Medulla oblongata (tissue), 1 donor: ENCODE measurements at regions not wholly inside any gene's neighbourhood (a gene's known extent, or its start where the extent isn't known, plus 50 kb on each side); places are given as distances from the start of the nearest gene placed in this dataset.

ENCODE experiments used
- DNase-seq: peaks from one replicate; pipeline ENCODE4 v3.0.0-alpha.2; 2015; ENCODE audit errors: extremely low spot score

GRCh38 chr7:81648716-81649115 lies 121.1 kb downstream of the HGF start:
- no peak for DNase-seq

GRCh38 chr7:81645435-81645834 lies 124.4 kb downstream of the HGF start:
- no peak for DNase-seq

- DNase-seq = no peak
Measured at GRCh38 chr7:81641873-81642272, 128.0 kb downstream of the HGF start.

- no peak for DNase-seq
Measured at GRCh38 chr7:81638198-81638597, 131.6 kb downstream of the HGF start.

- no peak for DNase-seq
Measured at GRCh38 chr7:81637534-81637933, 132.3 kb downstream of the HGF start.

- DNase-seq = no peak
Measured at GRCh38 chr7:81632418-81632817, 137.4 kb downstream of the HGF start.

GRCh38 chr7:81630600-81630999 lies 139.2 kb downstream of the HGF start:
- DNase-seq = no peak

- DNase-seq = no peak
Measured at GRCh38 chr7:81629702-81630101, 140.1 kb downstream of the HGF start.

GRCh38 chr7:81628951-81629350 lies 140.9 kb downstream of the HGF start:
- DNase-seq = no peak

GRCh38 chr7:81627536-81628287 lies 142.1 kb downstream of the HGF start:
- no peak for DNase-seq

GRCh38 chr7:81626008-81626407 lies 143.8 kb downstream of the HGF start:
- DNase-seq = no peak

GRCh38 chr7:81624650-81625631 lies 144.9 kb downstream of the HGF start:
- DNase-seq = no peak

GRCh38 chr7:81624021-81624592 lies 145.7 kb downstream of the HGF start:
- no peak for DNase-seq

- DNase-seq = no peak
Measured at GRCh38 chr7:81623251-81623855, 146.5 kb downstream of the HGF start.

- no peak for DNase-seq
Measured at GRCh38 chr7:81621893-81622292, 148.0 kb downstream of the HGF start.

- DNase-seq = no peak
Measured at GRCh38 chr7:81618396-81619014, 151.3 kb downstream of the HGF start.

- DNase-seq = no peak
Measured at GRCh38 chr7:81616951-81617350, 152.9 kb downstream of the HGF start.

- DNase-seq = no peak
Measured at GRCh38 chr7:81611805-81612204, 158.0 kb downstream of the HGF start.

- no peak for DNase-seq
Measured at GRCh38 chr7:81611040-81611439, 158.8 kb downstream of the HGF start.

- no peak for DNase-seq
Measured at GRCh38 chr7:81608748-81609382, 161.0 kb downstream of the HGF start.

- DNase-seq = no peak
Measured at GRCh38 chr7:81607987-81608386, 161.9 kb downstream of the HGF start.
